GM21447 (cell line): ENCODE measurements at regions not wholly inside any gene's neighbourhood (a gene's known extent, or its start where the extent isn't known, plus 50 kb on each side); places are given as distances from the start of the nearest gene placed in this dataset.

ENCODE experiments used
- ATAC-seq: cut with Tn5 transposase; IDR thresholded peaks from one replicate; pipeline ENCODE4 v1.9.1; 2021; ENCODE audit not compliant: unreplicated experiment

GRCh38 chr11:121700968-121701367, 248.2 kb upstream of the SORL1-AS1 start:
- no peak for ATAC-seq

- ATAC-seq = no peak
These were observed 247.0 kb upstream of the SORL1-AS1 start for GRCh38 chr11:121699801-121700200.

- ATAC-seq = no peak
These were observed 244.3 kb upstream of the SORL1-AS1 start for GRCh38 chr11:121696931-121697670.

DNA sequence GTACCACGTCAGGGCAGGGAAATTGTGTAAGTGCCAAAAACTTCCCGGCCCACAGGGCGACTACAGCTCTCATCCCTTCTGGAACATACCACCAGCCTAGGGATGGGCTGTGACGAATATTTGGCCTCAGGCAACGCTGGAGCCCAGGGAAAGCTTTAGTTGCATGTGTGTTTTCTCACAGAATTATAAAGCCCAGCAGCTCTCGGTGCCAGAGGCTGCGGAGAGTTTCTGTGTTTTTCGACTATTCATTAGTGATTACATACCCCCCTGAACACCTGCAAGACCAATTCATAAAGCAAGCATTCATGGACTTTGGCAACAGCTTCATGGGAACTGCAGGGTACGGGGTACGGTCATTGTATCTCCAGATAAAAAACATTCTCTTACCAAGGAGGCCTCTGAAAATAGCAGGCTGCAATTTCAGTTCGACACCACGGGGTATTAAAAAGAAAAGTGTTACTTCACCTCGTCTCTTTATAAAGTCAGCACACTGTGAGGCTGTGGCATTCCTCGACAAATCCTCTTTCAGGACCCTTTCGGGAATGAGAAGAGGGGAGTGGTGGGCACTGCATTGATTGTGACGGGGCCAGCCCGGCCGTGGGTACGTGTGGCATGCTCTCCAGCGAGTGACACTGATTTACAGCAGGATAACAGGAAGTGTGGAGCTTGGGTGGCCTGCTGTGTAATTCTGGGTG, 243.6 kb upstream of the SORL1-AS1 start:
- ATAC-seq = no peak

DNA sequence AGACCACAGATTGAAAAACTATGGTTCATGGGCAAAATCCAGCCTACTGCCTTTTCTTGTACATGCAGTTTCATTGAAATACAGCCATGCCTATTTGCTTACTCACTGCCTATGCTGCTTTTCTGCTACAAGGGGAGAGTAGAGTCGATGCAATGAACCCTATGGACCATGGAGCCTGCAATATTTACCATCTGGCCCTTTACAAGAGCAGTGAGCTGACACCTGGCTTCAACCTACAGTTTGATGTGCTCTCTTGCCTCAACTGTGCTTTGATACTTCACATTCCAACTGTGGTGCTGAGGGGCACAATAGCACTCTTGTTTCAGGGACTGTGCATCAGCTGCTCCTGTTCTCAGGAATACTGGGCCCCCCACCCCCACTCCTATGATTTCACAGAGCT, 239.5 kb upstream of the SORL1-AS1 start:
- ATAC-seq = no peak

- ATAC-seq = no peak
These were observed 236.3 kb upstream of the SORL1-AS1 start for GRCh38 chr11:121688860-121689614.

DNA sequence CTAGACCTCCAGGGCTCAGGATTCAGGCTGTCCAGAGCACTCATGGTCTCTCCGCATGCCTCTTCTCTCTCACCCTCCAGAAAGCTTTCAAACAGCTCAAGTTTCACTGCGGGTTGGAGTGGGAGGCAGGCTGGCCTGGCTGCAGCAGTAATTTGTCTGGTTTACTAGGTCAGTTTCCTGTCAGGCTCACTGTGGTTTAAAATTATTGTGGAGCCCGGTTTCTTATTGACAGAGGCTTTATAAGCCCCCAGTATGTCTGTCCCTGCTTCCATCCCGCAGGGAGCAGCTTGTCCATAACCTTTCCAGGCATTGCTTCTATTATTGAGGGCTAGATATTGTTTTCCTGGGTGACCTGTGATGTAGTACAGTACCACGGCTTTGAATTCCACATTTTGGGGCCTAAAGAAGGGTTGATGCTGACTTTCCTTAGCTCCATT, 235.3 kb upstream of the SORL1-AS1 start:
- ATAC-seq = no peak

GRCh38 chr11:121683791-121684190, 231.0 kb upstream of the SORL1-AS1 start:
- ATAC-seq = no peak
